HUES6 (cell line): ENCODE measurements at regions not wholly inside any gene's neighbourhood (a gene's known extent, or its start where the extent isn't known, plus 50 kb on each side); places are given as distances from the start of the nearest gene placed in this dataset.
"Not testable (repeated sequence)": the region's sequence is repeated elsewhere in the genome, so short reads cannot be mapped to it uniquely, and the experiment has no call there.

Experiments used
- H3K27ac ChIP-seq: 2 replicates; pipeline ENCODE4 v1.7.0; 2013; ENCODE audit warnings: low read depth, mild to moderate bottlenecking, low read length, inconsistent platforms
- H3K27me3 ChIP-seq: 2 replicates; pipeline ENCODE4 v1.6.1; 2013; ENCODE audit warnings: low read length; ENCODE audit not compliant: control insufficient read depth, insufficient read depth
- H3K36me3 ChIP-seq: 2 replicates; pipeline ENCODE4 v1.6.1; 2013; ENCODE audit warnings: low read length; ENCODE audit not compliant: control insufficient read depth, insufficient read depth
- H3K4me1 ChIP-seq: 2 replicates; pipeline ENCODE4 v1.6.1; 2013; ENCODE audit warnings: low read length; ENCODE audit not compliant: control insufficient read depth, insufficient read depth
- H3K4me3 ChIP-seq: 2 replicates; pipeline ENCODE4 v1.5.1; 2013; ENCODE audit warnings: low read depth, low read length
- H3K9ac ChIP-seq: one replicate; pipeline ENCODE4 v1.6.1; 2013; ENCODE audit warnings: mild to moderate bottlenecking, low read length
- H3K9me3 ChIP-seq: 2 replicates; pipeline ENCODE4 v1.6.1; 2013; ENCODE audit warnings: low read depth, low read length; ENCODE audit not compliant: control insufficient read depth, insufficient read depth

DNA sequence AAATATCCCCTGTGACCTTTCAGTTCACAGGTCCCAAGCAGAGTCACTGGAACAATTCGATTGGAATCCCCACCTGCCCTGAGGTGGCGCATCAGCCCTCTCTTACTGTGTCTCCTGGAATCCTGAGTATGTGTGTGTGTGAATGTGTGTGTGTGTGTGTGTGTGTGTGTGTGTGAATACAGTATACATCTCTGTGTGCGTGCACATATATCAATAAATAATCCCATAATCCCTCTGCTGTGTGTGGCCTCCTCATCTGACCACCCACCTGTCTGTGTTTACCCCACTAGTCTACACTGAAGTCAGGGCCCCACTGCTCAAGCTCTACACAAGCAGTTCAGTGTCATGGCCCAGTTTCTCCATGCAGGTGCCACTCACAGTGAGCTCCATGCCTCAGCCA lies 187.4 kb downstream of the ERCC6L2 start:
- Histone ChIP-seq H3K9ac (no peak overlapping the region), H3K9me3 (no peaks in the 10 kb centered on the region), H3K4me3 (no peak overlapping the region), H3K4me1 (peaks cover 9% of the 10 kb centered on the region), H3K27ac (no peak overlapping the region), H3K36me3 (no peaks in the 10 kb centered on the region), H3K27me3 (no peaks in the 10 kb centered on the region)

- no peak overlapping the region for H3K27ac ChIP-seq
Observed at GRCh38 chr9:96062031-96062430, 186.5 kb downstream of the ERCC6L2 start.

GRCh38 chr9:96061293-96061987 lies 185.9 kb downstream of the ERCC6L2 start:
- Histone ChIP-seq H3K4me1 (peaks cover 9% of the 10 kb centered on the region), H3K9ac (no peak overlapping the region), H3K9me3 (0 out of 2 replicates have a peak, but pooled peaks cover 3% of the 10 kb centered on the region), H3K4me3 (no peak overlapping the region), H3K27ac (no peak overlapping the region), H3K27me3 (no peaks in the 10 kb centered on the region), H3K36me3 (no peaks in the 10 kb centered on the region)

More at GRCh38 chr9:96062031-96062430, 186.5 kb downstream of the ERCC6L2 start:
- H3K4me3 ChIP-seq, result no peak overlapping the region
- no peak overlapping the region for H3K9ac ChIP-seq
- H3K4me1 ChIP-seq, result peaks cover 9% of the 10 kb centered on the region
- no peaks in the 10 kb centered on the region for H3K27me3 ChIP-seq
- H3K36me3 ChIP-seq, result no peaks in the 10 kb centered on the region
- 0 out of 2 replicates have a peak, but pooled peaks cover 3% of the 10 kb centered on the region for H3K9me3 ChIP-seq

DNA sequence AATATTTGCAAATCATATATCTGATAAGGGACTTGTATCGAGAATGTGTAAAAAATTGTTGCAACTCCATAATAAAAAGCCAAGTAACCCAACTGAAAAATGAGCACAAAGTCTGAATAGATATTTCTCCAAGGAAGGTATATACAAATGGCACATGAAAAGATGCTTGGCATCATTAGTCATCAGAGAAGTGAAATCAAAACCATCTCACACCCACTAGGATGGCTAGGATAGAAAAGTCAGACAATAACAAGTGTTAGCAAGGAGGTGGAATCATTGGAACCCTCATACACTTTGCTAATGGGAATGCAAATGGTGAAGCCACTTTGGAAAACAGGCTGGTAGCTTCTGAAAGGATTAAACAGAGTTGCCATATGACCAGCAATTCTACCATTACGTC lies 182.7 kb downstream of the ERCC6L2 start:
- Histone ChIP-seq H3K4me3 (no peak overlapping the region), H3K27me3 (no peaks in the 10 kb centered on the region), H3K4me1 (peaks cover 13% of the 10 kb centered on the region), H3K36me3 (no peaks in the 10 kb centered on the region), H3K9me3 (peaks cover 13% of the 10 kb centered on the region), H3K27ac (no peak overlapping the region), H3K9ac (no peak overlapping the region)

GRCh38 chr9:96057155-96057554 lies 181.7 kb downstream of the ERCC6L2 start:
- no peaks in the 10 kb centered on the region for H3K36me3 ChIP-seq
- H3K9me3 ChIP-seq, result peaks cover 13% of the 10 kb centered on the region
- H3K27me3 ChIP-seq, result no peaks in the 10 kb centered on the region
- H3K4me3 ChIP-seq, result no peak overlapping the region
- H3K27ac ChIP-seq, result no peak overlapping the region
- H3K9ac ChIP-seq, result no peak overlapping the region
- peaks cover 13% of the 10 kb centered on the region for H3K4me1 ChIP-seq

- no peak overlapping the region for H3K9ac ChIP-seq
- no peaks in the 10 kb centered on the region for H3K36me3 ChIP-seq
- H3K4me1 ChIP-seq, result peaks cover 7% of the 10 kb centered on the region; the same call in 1 of the 2 replicates
- peaks cover 13% of the 10 kb centered on the region for H3K9me3 ChIP-seq
- no peak overlapping the region for H3K4me3 ChIP-seq
- no peak overlapping the region for H3K27ac ChIP-seq
- no peaks in the 10 kb centered on the region for H3K27me3 ChIP-seq
Observed at GRCh38 chr9:96056226-96056625, 180.7 kb downstream of the ERCC6L2 start.

- not testable (repeated sequence) for H3K4me3 ChIP-seq, H3K4me1 ChIP-seq, H3K27ac ChIP-seq, H3K27me3 ChIP-seq, H3K36me3 ChIP-seq, H3K9ac ChIP-seq
- peaks cover 13% of the 10 kb centered on the region for H3K9me3 ChIP-seq
Observed at GRCh38 chr9:96054248-96054647, 178.8 kb downstream of the ERCC6L2 start.

GRCh38 chr9:96052686-96053085 lies 177.2 kb downstream of the ERCC6L2 start:
- Histone ChIP-seq H3K4me1 (peaks cover 14% of the 10 kb centered on the region), H3K9ac (no peak overlapping the region), H3K4me3 (no peak overlapping the region), H3K9me3 (peaks cover 13% of the 10 kb centered on the region), H3K36me3 (no peaks in the 10 kb centered on the region), H3K27ac (no peak overlapping the region), H3K27me3 (no peaks in the 10 kb centered on the region)

DNA sequence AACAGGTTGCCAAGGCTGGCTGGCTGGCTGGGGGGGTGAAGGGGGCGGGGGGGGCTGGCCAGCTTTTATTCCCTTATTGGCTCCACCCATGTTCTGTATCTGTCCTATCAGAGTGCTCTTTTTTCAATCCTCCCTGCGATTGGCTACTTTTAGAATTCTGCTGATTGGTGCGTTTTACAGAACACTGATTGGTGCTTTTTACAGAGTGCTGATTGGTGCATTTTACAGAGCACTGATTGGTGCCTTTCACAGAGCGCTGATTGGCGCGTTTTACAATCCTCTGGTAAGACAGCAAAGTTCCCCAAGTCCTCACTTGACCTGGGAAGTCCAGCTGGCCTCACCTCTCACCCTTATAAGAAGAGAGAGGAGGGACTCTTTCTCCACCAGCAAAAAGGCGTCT lies 175.9 kb downstream of the ERCC6L2 start:
- Histone ChIP-seq H3K36me3 (no peaks in the 10 kb centered on the region), H3K4me1 (peaks cover 16% of the 10 kb centered on the region), H3K27me3 (0 out of 2 replicates have a peak, but pooled peaks cover 3% of the 10 kb centered on the region), H3K4me3 (no peak overlapping the region), H3K9me3 (peaks cover 10% of the 10 kb centered on the region), H3K27ac (no peak overlapping the region), H3K9ac (no peak overlapping the region)

DNA sequence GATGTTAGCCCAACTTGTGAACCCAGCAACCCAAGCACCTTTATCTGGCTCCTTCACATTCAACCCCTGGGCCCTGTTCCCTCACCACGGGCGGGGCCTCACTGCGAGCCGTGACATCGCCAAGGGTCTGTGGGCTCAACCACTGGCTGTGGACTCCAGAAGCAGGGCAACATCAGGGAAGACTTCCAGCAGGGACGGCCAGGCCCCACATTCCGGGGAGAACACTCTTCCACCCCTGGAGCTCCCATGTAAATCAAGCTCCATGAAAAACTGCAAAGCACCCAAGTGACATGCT lies 175.3 kb downstream of the ERCC6L2 start:
- Histone ChIP-seq H3K4me3 (no peak overlapping the region), H3K9ac (no peak overlapping the region), H3K27ac (no peak overlapping the region), H3K36me3 (no peaks in the 10 kb centered on the region), H3K4me1 (peaks cover 16% of the 10 kb centered on the region), H3K27me3 (0 out of 2 replicates have a peak, but pooled peaks cover 3% of the 10 kb centered on the region), H3K9me3 (peaks cover 10% of the 10 kb centered on the region)

DNA sequence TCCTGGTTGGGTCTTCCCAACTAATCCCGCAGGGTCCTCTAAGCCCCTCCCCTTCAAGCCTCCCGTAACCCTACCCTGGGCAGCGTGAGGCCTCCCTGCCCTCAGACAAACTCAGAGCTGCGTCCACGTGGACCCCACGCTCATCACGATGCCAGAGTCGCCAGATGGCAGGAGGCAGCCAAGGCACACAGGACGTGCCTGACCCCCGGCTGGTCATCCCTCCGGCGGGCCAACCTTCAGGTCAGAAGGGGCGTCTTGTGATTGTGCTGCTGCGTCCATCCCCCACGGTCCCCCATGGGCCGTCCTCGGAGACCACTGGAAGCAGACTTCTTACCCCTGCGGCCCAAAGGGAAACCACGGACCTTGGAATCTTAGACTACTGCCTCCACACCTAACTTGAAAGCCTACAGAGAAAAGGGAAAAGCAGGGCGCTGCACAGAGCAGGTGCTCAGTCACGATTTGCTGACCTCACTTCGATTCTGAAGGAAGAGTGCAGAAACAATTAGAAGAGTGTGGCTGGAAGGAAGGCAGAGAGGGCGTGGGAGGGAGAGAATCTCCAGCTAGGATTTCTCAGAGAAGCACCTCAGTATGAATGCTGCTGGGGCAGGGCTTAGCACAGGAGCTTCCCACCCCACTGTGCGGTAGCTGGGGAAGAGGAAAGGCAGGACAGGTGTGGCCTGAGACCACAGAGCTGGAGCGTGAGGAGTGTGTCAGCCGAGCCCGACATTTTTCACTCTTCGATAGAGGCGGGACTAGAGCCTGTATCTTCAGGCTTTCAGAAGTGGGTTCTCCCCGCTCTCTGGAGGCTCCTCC lies 174.8 kb downstream of the ERCC6L2 start:
- Histone ChIP-seq H3K36me3 (no peaks in the 10 kb centered on the region), H3K4me1 (peaks cover 16% of the 10 kb centered on the region), H3K27ac (no peak overlapping the region), H3K9ac (no peak overlapping the region), H3K4me3 (no peak overlapping the region), H3K9me3 (peaks cover 10% of the 10 kb centered on the region), H3K27me3 (0 out of 2 replicates have a peak, but pooled peaks cover 3% of the 10 kb centered on the region)
